Osteocyte (in vitro differentiated cells): ENCODE measurements at regions not wholly inside any gene's neighbourhood (a gene's known extent, or its start where the extent isn't known, plus 50 kb on each side); places are given as distances from the start of the nearest gene placed in this dataset.

ENCODE experiments used
- DNase-seq: peaks from one replicate; pipeline ENCODE4 v3.0.0; 2021; ENCODE audit warnings: mixed read lengths; ENCODE audit not compliant: unreplicated experiment; ENCODE audit errors: extremely low spot score
- H3K27ac Mint-ChIP-seq: one replicate; pipeline ENCODE4 v1.8.0; 2021; ENCODE audit warnings: mild to moderate bottlenecking, mixed read lengths; ENCODE audit not compliant: unreplicated experiment
- H3K27me3 Mint-ChIP-seq: one replicate; pipeline ENCODE4 v1.8.0; 2021; ENCODE audit warnings: mixed read lengths; ENCODE audit not compliant: unreplicated experiment
- H3K36me3 Mint-ChIP-seq: one replicate; pipeline ENCODE4 v1.8.0; 2021; ENCODE audit warnings: mixed read lengths; ENCODE audit not compliant: unreplicated experiment
- H3K4me1 Mint-ChIP-seq: one replicate; pipeline ENCODE4 v1.8.0; 2021; ENCODE audit warnings: mixed read lengths; ENCODE audit not compliant: unreplicated experiment
- H3K4me3 Mint-ChIP-seq: one replicate; pipeline ENCODE4 v1.8.0; 2021; ENCODE audit warnings: mild to moderate bottlenecking, moderate library complexity, mixed read lengths; ENCODE audit not compliant: unreplicated experiment
- H3K9me3 Mint-ChIP-seq: one replicate; pipeline ENCODE4 v1.8.0; 2021; ENCODE audit warnings: mixed read lengths; ENCODE audit not compliant: unreplicated experiment
- CTCF ChIP-seq: fragments of 200-600 bp; sonication (generic); IDR thresholded peaks from 2 replicates; pipeline ENCODE4 v1.5.0; 2021; ENCODE audit warnings: antibody characterized with exemption, mild to moderate bottlenecking, moderate library complexity

- Mint-ChIP-seq H3K4me3 (no peak overlapping the region), H3K4me1 (no peaks in the 10 kb centered on the region), H3K27ac (no peak overlapping the region), H3K9me3 (peaks cover 7% of the 10 kb centered on the region), H3K36me3 (no peaks in the 10 kb centered on the region), H3K27me3 (no peaks in the 10 kb centered on the region)
- DNase-seq: peak; percentile 38
- TF ChIP-seq CTCF: no peak
These were observed 347.2 kb upstream of the B3GAT1 start for GRCh38 chr11:134759274-134759673.

GRCh38 chr11:134758342-134758931 lies 346.4 kb upstream of the B3GAT1 start:
- Mint-ChIP-seq H3K4me3 (no peak overlapping the region), H3K9me3 (peaks cover 7% of the 10 kb centered on the region), H3K27ac (no peak overlapping the region), H3K4me1 (no peaks in the 10 kb centered on the region), H3K36me3 (no peaks in the 10 kb centered on the region), H3K27me3 (no peaks in the 10 kb centered on the region)
- DNase-seq: peak; percentile 82
- TF ChIP-seq CTCF: no peak

DNA sequence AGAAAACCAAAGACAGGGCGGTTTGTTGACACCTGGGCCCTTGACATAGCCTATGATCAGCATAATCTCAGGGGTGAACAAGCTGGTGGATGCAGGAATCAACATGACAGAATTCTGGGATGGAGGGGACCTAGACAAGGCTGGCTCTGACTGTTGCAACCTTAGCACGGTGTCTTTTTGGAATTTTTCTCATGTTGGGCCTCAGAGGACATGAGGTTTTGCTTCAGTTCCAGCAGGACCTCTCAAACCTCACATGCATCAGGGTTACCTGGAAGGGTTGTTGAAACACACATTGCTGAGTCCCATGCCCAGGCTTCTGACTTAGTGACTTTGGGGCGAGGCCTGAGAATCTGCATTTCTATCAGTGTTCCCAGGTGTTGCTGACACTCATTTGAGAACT lies 345.6 kb upstream of the B3GAT1 start:
- Mint-ChIP-seq H3K4me1 (no peaks in the 10 kb centered on the region), H3K27me3 (no peaks in the 10 kb centered on the region), H3K4me3 (no peak overlapping the region), H3K27ac (no peak overlapping the region), H3K9me3 (peaks cover 7% of the 10 kb centered on the region), H3K36me3 (no peaks in the 10 kb centered on the region)
- DNase-seq: no peak
- TF ChIP-seq CTCF: no peak

- Mint-ChIP-seq H3K9me3 (peaks cover 7% of the 10 kb centered on the region), H3K4me1 (no peaks in the 10 kb centered on the region), H3K36me3 (no peaks in the 10 kb centered on the region), H3K4me3 (no peak overlapping the region), H3K27ac (no peak overlapping the region), H3K27me3 (no peaks in the 10 kb centered on the region)
- TF ChIP-seq CTCF: no peak
- no peak for DNase-seq
These were observed 344.9 kb upstream of the B3GAT1 start for GRCh38 chr11:134756811-134757540.

GRCh38 chr11:134755535-134755934 lies 343.5 kb upstream of the B3GAT1 start:
- no peaks in the 10 kb centered on the region for H3K27me3 Mint-ChIP-seq
- H3K36me3 Mint-ChIP-seq: no peaks in the 10 kb centered on the region
- peaks cover 7% of the 10 kb centered on the region for H3K9me3 Mint-ChIP-seq
- no peak for DNase-seq
- H3K4me1 Mint-ChIP-seq: no peaks in the 10 kb centered on the region
- TF ChIP-seq CTCF: no peak
- H3K27ac Mint-ChIP-seq: no peak overlapping the region
- H3K4me3 Mint-ChIP-seq: no peak overlapping the region
